NCI-H226 (cell line): ENCODE measurements at regions not wholly inside any gene's neighbourhood (a gene's known extent, or its start where the extent isn't known, plus 50 kb on each side); places are given as distances from the start of the nearest gene placed in this dataset.
"Not testable (repeated sequence)": the region's sequence is repeated elsewhere in the genome, so short reads cannot be mapped to it uniquely, and the experiment has no call there.

Experiments used
- DNase-seq: peaks from one replicate; pipeline ENCODE4 v3.0.0-alpha.2; 2015

DNA sequence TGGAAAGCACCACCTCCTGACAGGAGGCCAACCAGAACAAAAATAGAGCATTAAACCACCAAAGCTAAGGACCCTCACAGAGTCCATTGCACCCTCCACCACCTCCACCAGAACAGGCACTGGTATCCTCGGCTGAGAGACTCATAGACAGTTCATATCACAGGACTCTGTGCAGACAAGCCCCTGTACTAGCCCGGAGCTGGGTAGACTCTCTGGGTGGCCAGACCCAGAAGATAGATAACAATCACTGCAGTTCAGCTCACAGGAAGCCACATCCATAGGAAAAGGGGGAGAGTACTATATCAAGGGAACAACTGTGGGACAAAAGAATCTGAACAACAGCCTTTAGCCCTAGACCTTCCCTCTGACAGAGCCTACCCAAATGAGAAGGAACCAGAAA lies 67.4 kb upstream of the SSTR4 start:
- DNase-seq, result not testable (repeated sequence)

DNA sequence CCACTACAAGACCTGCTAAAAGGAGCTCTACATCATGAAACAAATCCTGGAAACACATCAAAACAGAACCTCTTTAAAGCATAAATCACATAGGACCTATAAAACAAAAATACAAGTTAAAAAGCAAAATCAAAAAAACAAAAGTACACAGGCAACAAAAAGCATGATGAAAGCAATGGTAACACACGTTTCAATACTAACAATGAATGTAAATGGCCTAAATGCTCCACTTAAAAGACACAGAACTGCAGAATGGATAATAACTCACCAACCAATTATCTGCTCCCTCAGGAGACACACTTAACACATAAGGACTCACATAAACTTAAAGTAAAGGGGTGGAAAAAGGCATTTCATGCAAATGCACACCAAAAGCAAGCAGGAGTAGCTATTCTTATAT lies 66.1 kb upstream of the SSTR4 start:
- DNase-seq, result not testable (repeated sequence)

DNA sequence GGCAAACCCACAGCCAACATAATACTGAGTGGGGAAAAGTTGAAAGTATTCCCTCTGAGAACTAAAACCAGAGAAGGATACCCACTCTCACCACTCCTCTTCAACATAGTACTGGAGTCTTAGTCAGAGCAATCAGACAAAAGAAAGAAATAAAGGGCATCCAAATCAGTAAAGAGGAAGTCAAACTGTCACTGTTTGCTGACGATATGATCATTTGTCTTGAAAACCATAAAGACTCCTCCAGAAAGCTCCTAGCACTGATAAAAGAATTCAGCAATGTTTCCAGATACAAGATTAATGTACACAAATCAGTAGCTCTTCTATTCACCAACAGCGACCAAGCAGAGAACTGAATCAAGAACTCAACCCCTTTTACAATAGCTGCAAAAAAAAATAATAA lies 64.0 kb upstream of the SSTR4 start:
- not testable (repeated sequence) for DNase-seq

DNA sequence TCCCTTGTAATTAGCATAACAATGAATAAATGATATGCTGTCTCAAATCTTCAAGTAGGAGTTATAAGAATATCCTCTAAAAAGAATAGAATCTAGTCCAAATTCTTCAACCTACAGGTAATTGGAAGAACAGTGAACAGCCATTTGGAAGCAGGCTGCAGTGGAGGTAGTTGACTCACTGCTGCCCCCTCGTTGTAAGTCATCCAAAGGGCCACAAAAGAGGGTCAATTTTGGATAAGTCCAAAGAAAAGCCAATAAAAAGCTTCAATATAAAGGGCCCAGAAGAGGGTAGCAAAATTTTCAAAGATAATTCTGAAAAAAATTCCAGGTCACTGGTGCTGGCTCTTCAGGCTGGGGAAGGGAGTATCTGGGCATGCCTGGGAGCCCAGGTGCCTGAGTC lies 60.8 kb upstream of the SSTR4 start:
- no peak for DNase-seq

DNA sequence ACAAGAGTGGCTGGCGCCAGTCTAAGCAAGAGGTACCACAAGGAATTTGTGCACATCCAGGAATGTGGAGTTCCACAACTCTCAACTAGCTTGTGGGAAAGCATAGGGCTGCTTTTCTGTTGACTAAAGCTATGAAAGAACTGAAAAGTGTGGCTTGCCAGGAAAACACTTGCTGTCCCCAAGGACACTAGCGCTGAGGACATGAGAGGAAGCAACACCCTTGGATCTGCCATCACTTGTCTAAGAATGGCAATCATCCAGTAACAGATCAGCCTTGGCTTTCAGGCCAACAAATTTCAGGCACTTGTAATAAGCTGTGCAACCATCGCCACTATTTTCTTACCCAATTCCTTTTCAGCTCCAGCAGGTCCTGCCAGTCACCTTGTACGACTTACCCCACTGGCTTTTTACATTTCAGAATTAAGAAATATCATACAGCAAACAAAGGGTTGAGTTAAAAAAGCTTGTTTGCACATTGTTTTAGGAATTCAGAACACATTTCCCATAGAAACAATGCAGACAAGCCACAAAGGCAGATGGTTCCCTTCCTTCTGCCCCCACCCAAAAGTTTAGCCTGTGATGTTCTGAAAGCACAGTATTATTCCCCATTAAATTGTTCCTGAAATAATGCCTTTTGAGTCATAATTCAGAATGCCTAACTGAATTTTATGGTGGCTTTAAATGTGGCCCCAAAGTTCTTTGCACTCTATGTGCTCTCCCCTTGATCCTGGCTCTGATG lies 57.9 kb upstream of the SSTR4 start:
- DNase-seq, result no peak

DNA sequence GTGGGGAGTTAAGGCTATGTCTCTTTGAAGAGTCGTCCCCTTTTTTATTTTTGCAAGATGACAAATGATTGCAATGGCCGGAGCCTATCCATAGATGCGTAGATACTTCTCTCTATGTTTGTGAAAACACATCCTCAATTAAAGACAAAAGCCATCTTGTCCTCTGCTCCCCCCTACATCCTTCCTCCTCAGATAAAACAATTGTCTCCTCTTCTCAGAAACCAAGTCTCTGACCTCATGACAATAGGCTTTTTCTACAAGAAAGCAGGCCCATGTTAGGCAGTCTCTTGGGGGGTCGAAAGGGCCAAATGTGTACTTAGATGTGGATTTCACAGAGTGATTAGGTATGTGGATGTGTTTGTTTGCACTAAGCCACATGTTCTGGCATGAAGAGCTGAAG lies 51.1 kb upstream of the SSTR4 start:
- no peak for DNase-seq

DNA sequence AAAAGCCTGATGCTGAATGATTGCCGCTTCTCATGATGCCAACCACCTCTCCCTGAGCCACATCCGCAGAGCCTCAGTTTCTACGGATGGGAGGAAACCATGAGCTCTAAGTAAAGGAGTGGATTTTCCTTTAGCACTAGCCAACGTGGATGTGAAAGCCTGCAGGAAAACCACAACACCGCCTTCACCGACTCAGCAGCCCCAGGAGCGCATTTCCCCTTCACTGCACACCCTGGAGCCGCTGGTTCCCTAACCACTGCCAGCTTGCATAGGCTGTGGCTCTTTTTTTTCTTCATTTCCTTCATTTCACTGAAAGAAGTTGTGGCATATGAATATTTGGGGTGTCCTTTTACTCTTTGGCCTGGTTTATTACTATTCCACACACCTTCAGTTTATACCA lies 50.5 kb upstream of the SSTR4 start:
- DNase-seq, result no peak

DNA sequence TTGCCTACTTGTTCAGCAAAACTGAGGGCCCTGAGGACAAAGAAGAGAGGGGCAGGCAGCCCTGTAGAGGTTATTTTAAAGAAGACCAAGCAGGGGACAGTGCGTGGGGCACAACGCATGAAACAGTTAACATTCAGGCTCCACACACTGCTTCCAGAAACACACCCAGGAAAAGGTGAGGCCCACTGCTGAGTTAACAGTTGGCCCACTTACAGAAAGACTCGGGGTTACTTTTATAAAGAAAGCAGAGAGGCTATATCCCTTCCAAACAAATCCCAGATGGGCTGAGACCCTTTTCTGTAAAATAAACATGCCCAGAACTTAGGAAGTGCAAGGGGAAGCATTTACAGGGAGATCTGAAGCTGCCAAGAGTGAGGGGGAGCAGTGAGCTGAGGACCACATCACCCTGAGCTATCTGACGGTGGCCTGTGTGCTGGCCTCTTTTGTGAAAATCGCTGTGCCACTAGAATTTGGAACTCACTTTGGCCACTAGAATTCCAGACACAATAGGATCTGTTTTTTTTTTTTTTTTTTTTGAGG lies 49.8 kb upstream of the SSTR4 start:
- no peak for DNase-seq
